ENCODE measurements at regions not wholly inside any gene's neighbourhood (a gene's known extent, or its start where the extent isn't known, plus 50 kb on each side); places are given as distances from the start of the nearest gene placed in this dataset.

DNA sequence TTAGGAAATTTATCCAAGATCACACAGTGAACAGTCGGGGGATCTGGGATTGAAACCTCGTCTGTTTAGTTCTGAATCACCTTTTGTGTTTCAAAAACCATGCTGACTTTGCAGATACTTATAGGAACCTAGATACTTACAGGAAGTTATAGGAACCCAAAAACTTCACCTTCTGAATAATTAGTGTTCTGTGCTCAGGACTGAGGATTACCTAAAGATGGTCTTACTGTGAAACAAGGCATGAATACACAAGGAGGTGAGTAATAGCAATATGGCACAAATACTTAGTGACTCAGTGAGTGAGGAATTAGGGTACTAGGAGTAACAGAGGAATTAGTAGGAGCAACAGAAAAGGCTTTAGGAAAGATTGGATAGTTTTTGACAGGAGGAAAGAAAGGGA lies 145.5 kb downstream of the LRATD1 start (continued):
- TF ChIP-seq, protein P1, sequence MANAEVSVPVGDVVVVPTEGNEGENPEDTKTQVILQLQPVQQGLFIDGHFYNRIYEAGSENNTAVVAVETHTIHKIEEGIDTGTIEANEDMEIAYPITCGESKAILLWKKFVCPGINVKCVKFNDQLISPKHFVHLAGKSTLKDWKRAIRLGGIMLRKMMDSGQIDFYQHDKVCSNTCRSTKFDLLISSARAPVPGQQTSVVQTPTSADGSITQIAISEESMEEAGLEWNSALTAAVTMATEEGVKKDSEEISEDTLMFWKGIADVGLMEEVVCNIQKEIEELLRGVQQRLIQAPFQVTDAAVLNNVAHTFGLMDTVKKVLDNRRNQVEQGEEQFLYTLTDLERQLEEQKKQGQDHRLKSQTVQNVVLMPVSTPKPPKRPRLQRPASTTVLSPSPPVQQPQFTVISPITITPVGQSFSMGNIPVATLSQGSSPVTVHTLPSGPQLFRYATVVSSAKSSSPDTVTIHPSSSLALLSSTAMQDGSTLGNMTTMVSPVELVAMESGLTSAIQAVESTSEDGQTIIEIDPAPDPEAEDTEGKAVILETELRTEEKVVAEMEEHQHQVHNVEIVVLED (CRISPR knock-in tag; IDR thresholded peaks at IDR 0.05), result no peak
- TF ChIP-seq, protein P2, sequence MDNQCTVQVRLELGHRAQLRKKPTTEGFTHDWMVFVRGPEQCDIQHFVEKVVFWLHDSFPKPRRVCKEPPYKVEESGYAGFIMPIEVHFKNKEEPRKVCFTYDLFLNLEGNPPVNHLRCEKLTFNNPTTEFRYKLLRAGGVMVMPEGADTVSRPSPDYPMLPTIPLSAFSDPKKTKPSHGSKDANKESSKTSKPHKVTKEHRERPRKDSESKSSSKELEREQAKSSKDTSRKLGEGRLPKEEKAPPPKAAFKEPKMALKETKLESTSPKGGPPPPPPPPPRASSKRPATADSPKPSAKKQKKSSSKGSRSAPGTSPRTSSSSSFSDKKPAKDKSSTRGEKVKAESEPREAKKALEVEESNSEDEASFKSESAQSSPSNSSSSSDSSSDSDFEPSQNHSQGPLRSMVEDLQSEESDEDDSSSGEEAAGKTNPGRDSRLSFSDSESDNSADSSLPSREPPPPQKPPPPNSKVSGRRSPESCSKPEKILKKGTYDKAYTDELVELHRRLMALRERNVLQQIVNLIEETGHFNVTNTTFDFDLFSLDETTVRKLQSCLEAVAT (IDR thresholded peaks at IDR 0.05), result no peak
- TF ChIP-seq TCF3 (CRISPR knock-in tag; IDR thresholded peaks at IDR 0.05), result no peak
- no peak for TF ChIP-seq CHCHD3 (CRISPR knock-in tag; IDR thresholded peaks at IDR 0.05)

DNA sequence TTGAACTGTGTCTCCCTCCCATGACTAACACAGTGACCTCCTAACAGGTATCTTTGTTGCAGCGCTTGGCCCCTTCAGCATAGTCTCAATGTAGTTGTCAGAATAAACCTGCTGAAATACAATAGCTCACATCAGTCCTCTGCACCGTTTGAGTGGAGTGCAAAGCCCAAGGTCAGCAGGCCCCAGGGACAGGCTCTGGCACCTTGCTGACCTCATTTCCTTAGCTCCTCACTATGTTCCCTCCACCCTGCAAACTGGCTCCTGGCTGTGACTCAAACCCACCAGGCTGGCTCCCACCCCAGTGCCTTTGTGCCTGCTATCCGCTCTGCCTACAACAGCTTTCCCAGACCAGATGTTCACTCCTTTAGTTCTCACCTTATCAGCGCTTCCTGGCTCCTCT lies 146.7 kb downstream of the LRATD1 start:
- no peak overlapping the region for H3K4me3 ChIP-seq
- no peak overlapping the region for H3K27ac ChIP-seq (ENCODE audit: extremely low read depth, low read depth, low read length)
- no peaks in the 10 kb centered on the region for H3K9me3 ChIP-seq (replicated peaks; ENCODE audit: control insufficient read depth, insufficient read depth, low read depth, low read length)
- ChIA-PET CTCF (ENCODE audit: low intra/inter-chr PET ratio) (no interaction called here), POLR2A (interaction anchor here (0.6 kb wide), 1 partner anchor 9 kb away, joined by 3 read pairs; no protein-coding TSS in a partner anchor)
- DNase-seq (ENCODE audit: extremely low read depth in 1 of 4, low spot score in 3 of 4) (no peak), FAIRE-seq (no peak), ATAC-seq (no peak)
- H3K9me1 ChIP-seq (ENCODE audit: control insufficient read depth, insufficient read depth, low read length), result no peaks in the 10 kb centered on the region
- H3K4me1 ChIP-seq (replicated peaks in 1 of 2; ENCODE audit: control insufficient read depth in 2 of 2, insufficient read depth in 2 of 2, low read length in 2 of 2), result no peaks in the 10 kb centered on the region
- BruUV-seq (replicated peaks), result no TSS peak
- H3K27me3 ChIP-seq (ENCODE audit: control insufficient read depth in 2 of 2, insufficient read depth in 2 of 2, low read length in 2 of 2), result no peaks in the 10 kb centered on the region
- H3K9ac ChIP-seq (ENCODE audit: insufficient read depth in 1 of 2, low read depth in 2 of 2, low read length in 2 of 2), result no peak overlapping the region
- H3K79me2 ChIP-seq (ENCODE audit: control insufficient read depth, insufficient read depth, low read length), result no peaks in the 10 kb centered on the region
- no peaks in the 10 kb centered on the region for H3K36me3 ChIP-seq (ENCODE audit: control insufficient read depth, insufficient read depth, low read length)
- intact Hi-C loops (cut with micrococcal nuclease), result no loop called here
- in situ Hi-C loops (cut with MboI), result no loop called here
- TF ChIP-seq, protein P3, sequence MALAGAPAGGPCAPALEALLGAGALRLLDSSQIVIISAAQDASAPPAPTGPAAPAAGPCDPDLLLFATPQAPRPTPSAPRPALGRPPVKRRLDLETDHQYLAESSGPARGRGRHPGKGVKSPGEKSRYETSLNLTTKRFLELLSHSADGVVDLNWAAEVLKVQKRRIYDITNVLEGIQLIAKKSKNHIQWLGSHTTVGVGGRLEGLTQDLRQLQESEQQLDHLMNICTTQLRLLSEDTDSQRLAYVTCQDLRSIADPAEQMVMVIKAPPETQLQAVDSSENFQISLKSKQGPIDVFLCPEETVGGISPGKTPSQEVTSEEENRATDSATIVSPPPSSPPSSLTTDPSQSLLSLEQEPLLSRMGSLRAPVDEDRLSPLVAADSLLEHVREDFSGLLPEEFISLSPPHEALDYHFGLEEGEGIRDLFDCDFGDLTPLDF (CRISPR knock-in tag; IDR thresholded peaks at IDR 0.05), result no peak
- TF ChIP-seq ZKSCAN8 (CRISPR knock-in tag; IDR thresholded peaks at IDR 0.05) (no peak), SIN3B (IDR thresholded peaks at IDR 0.05; ENCODE audit: low read depth) (no peak), ZFP30 (CRISPR knock-in tag; IDR thresholded peaks at IDR 0.05; ENCODE audit: borderline replicate concordance) (no peak), ZNF717 (CRISPR knock-in tag; IDR thresholded peaks at IDR 0.05) (no peak), FOXK1 (CRISPR knock-in tag; IDR thresholded peaks at IDR 0.05; ENCODE audit: borderline replicate concordance) (no peak), POLR2AphosphoS2 (IDR thresholded peaks at IDR 0.05; ENCODE audit: low read length) (no peak), MAFG (tag; conservative IDR thresholded peaks at IDR 0.05) (no peak)
- H4K20me1 ChIP-seq (replicated peaks; ENCODE audit: control insufficient read depth, insufficient read depth, low read length), result no peaks in the 10 kb centered on the region
- H3K4me2 ChIP-seq (ENCODE audit: insufficient read depth, low read length), result no peak overlapping the region
- WGBS (ENCODE audit: insufficient coverage, low coverage, missing lambda C conversion rate), result 9% methylated on average over 4 of the region's 4 CpGs
- no peak overlapping the region for H2AFZ ChIP-seq (ENCODE audit: low read depth, low read length)

Data from K562 (cell line).